BJ (cell line): ENCODE measurements at regions not wholly inside any gene's neighbourhood (a gene's known extent, or its start where the extent isn't known, plus 50 kb on each side); places are given as distances from the start of the nearest gene placed in this dataset.

Experiments used
- CTCF ChIA-PET: fragments of 350-600 bp; formaldehyde crosslinking; extraction: SDS; loops from one replicate; lab custom pipeline; 2021; ENCODE audit warnings: antibody characterized with exemption, inconsistent platforms; lab: Yijun Ruan, JAX
- POLR2A ChIA-PET: fragments of 300-600 bp; sonication (Branson Sonifier 250); formaldehyde crosslinking; extraction: SDS; loops from one replicate; lab custom pipeline; 2021; ENCODE audit warnings: antibody characterized with exemption; lab: Charles Lee
- DNase-seq: peaks from one replicate; pipeline ENCODE4 v3.0.0-alpha.2; 2011; ENCODE audit warnings: low read depth
- H3K27me3 ChIP-seq: 2 replicates; pipeline ENCODE4 v1.6.0; 2011; ENCODE audit warnings: low read length; ENCODE audit not compliant: control insufficient read depth, insufficient read depth
- H3K36me3 ChIP-seq: 2 replicates; pipeline ENCODE4 v1.5.1; 2011; ENCODE audit warnings: low read length; ENCODE audit not compliant: control insufficient read depth, insufficient read depth
- H3K4me3 ChIP-seq: 2 replicates; pipeline ENCODE4 v1.5.1; 2011; ENCODE audit warnings: low read depth, mild to moderate bottlenecking, control low read depth, low read length
- CTCF ChIP-seq: IDR thresholded peaks from 2 replicates; pipeline ENCODE4 v1.5.1; 2011; ENCODE audit warnings: low read depth, mild to moderate bottlenecking, control low read depth, inconsistent platforms, low read length, moderate library complexity; ENCODE audit not compliant: insufficient read depth

- POLR2A ChIA-PET, result no interaction called here
- no peak for DNase-seq
- TF ChIP-seq CTCF, result no peak
- H3K27me3 ChIP-seq, result no peaks in the 10 kb centered on the region
- no peaks in the 10 kb centered on the region for H3K36me3 ChIP-seq
- no peak overlapping the region for H3K4me3 ChIP-seq
- CTCF ChIA-PET, result no interaction called here
Measured at GRCh38 chr12:113659015-113659414, 187.3 kb upstream of the LHX5 start.

- ChIA-PET CTCF (no interaction called here), POLR2A (no interaction called here)
- DNase-seq, result no peak
- TF ChIP-seq CTCF, result no peak
- H3K27me3 ChIP-seq, result no peaks in the 10 kb centered on the region
- H3K36me3 ChIP-seq, result no peaks in the 10 kb centered on the region
- H3K4me3 ChIP-seq, result no peak overlapping the region
Measured at GRCh38 chr12:113658006-113658655, 186.5 kb upstream of the LHX5 start.

GRCh38 chr12:113655919-113656318 is 184.2 kb upstream of the LHX5 start:
- Histone ChIP-seq H3K4me3 (no peak overlapping the region), H3K27me3 (no peaks in the 10 kb centered on the region), H3K36me3 (no peaks in the 10 kb centered on the region)
- no peak for DNase-seq
- ChIA-PET POLR2A (no interaction called here), CTCF (interaction anchor here (1.7 kb wide), 1 partner anchor 9 kb away, joined by 3 read pairs; no protein-coding TSS in a partner anchor)
- TF ChIP-seq CTCF, result no peak

- ChIA-PET POLR2A (no interaction called here), CTCF (interaction anchor here (1.7 kb wide), 1 partner anchor 9 kb away, joined by 3 read pairs; no protein-coding TSS in a partner anchor)
- TF ChIP-seq CTCF, result no peak
- Histone ChIP-seq H3K36me3 (no peaks in the 10 kb centered on the region), H3K4me3 (no peak overlapping the region), H3K27me3 (no peaks in the 10 kb centered on the region)
- DNase-seq, result no peak
Measured at GRCh38 chr12:113655479-113655878, 183.8 kb upstream of the LHX5 start.

- no peak for TF ChIP-seq CTCF
- Histone ChIP-seq H3K36me3 (no peaks in the 10 kb centered on the region), H3K27me3 (no peaks in the 10 kb centered on the region), H3K4me3 (no peak overlapping the region)
- CTCF ChIA-PET, result no interaction called here
- no peak for DNase-seq
- POLR2A ChIA-PET, result no interaction called here
Measured at GRCh38 chr12:113651662-113652061, 180.0 kb upstream of the LHX5 start.
